ENCODE measurements at regions not wholly inside any gene's neighbourhood (a gene's known extent, or its start where the extent isn't known, plus 50 kb on each side); places are given as distances from the start of the nearest gene placed in this dataset.

DNA sequence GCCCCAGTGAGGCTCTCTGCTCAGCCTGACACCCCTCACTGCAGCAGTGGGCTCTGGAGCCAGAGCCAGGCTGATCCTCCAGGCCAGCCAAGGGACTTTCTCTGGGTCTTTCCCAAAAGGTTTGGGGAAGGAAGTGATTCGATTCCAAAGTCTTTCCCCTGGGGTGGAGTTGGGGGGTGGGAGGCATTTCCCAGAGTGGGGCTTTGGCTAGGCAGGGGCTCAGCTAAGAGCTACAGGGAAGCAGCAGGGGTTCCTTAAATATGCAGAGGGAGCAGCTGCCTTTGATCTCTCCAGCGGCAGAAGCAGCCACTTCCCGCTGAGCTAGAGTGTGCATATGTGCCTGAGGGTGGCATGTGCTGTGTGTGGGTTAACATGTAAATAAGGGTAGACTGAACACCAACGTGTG, 192.9 kb downstream of the INSC start:
- TF ChIP-seq, protein P1, sequence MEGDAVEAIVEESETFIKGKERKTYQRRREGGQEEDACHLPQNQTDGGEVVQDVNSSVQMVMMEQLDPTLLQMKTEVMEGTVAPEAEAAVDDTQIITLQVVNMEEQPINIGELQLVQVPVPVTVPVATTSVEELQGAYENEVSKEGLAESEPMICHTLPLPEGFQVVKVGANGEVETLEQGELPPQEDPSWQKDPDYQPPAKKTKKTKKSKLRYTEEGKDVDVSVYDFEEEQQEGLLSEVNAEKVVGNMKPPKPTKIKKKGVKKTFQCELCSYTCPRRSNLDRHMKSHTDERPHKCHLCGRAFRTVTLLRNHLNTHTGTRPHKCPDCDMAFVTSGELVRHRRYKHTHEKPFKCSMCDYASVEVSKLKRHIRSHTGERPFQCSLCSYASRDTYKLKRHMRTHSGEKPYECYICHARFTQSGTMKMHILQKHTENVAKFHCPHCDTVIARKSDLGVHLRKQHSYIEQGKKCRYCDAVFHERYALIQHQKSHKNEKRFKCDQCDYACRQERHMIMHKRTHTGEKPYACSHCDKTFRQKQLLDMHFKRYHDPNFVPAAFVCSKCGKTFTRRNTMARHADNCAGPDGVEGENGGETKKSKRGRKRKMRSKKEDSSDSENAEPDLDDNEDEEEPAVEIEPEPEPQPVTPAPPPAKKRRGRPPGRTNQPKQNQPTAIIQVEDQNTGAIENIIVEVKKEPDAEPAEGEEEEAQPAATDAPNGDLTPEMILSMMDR (conservative IDR thresholded peaks at IDR 0.05; ENCODE audit: low read length) = no peak
- TF ChIP-seq EZH2phosphoT487 (IDR thresholded peaks at IDR 0.05; ENCODE audit: borderline replicate concordance) = no peak
